A549 (cell line): ENCODE measurements at regions not wholly inside any gene's neighbourhood (a gene's known extent, or its start where the extent isn't known, plus 50 kb on each side); places are given as distances from the start of the nearest gene placed in this dataset.

Experiments used
- BHLHE40 ChIP-seq: IDR thresholded peaks from 2 replicates; pipeline ENCODE4 v1.6.1; 2012; ENCODE audit warnings: low read depth, low read length, inconsistent platforms
- CEBPB ChIP-seq, 2 experiments: fragments of >200 bp in 1 of 2; sonication (Bioruptor Twin) in 1 of 2; formaldehyde crosslinking in 1 of 2; IDR thresholded peaks; 2 replicates each; pipeline ENCODE4 v1.6.1; 2012 to 2016
- HMGXB4 ChIP-seq: fragments of 250-450 bp; sonication (Bioruptor Pico); IDR thresholded peaks from 2 replicates; pipeline ENCODE4 v1.5.0; 2021; ENCODE audit warnings: mild to moderate bottlenecking, moderate library complexity, borderline replicate concordance
- HOXA7 ChIP-seq: fragments of 250-450 bp; sonication (Bioruptor Pico); IDR thresholded peaks from 2 replicates; pipeline ENCODE4 v1.5.0; 2020; ENCODE audit warnings: mild to moderate bottlenecking, moderate library complexity
- JUN ChIP-seq, 2 experiments: fragments of >200 bp; sonication (Bioruptor Twin); formaldehyde crosslinking; IDR thresholded peaks; 2 replicates in 1 of 2; 3 replicates in 1 of 2; pipeline ENCODE4 v1.6.1; 2016 to 2017
- MAFK ChIP-seq: fragments of 450-650 bp; IDR thresholded peaks from 2 replicates; pipeline ENCODE4 v1.6.1; 2014; ENCODE audit not compliant: partially characterized antibody
- MAX ChIP-seq: IDR thresholded peaks from 2 replicates; pipeline ENCODE4 v1.6.1; 2012
- NR3C1 ChIP-seq: fragments of >200 bp; sonication (Bioruptor Twin); formaldehyde crosslinking; IDR thresholded peaks from 3 replicates; pipeline ENCODE4 v1.6.1; 2017
- POLR2A ChIP-seq: IDR thresholded peaks from 2 replicates; pipeline ENCODE4 v1.6.1; 2012; ENCODE audit warnings: mild to moderate bottlenecking, low read length
- REST ChIP-seq: fragments of 200-600 bp; sonication (generic); IDR thresholded peaks from 2 replicates; pipeline ENCODE4 v1.6.1; 2016; ENCODE audit warnings: antibody characterized with exemption, mild to moderate bottlenecking, moderate library complexity
- TF ChIP-seq, protein P1 (sequence below): fragments of >200 bp; sonication (Bioruptor Twin); formaldehyde crosslinking; IDR thresholded peaks from 3 replicates; pipeline ENCODE4 v1.5.1; 2016

GRCh38 chr15:72964542-72964941, 87.7 kb upstream of the NEO1 start:
- TF ChIP-seq JUN (IDR thresholded peaks at IDR 0.05), result no peak
- TF ChIP-seq, protein P1, sequence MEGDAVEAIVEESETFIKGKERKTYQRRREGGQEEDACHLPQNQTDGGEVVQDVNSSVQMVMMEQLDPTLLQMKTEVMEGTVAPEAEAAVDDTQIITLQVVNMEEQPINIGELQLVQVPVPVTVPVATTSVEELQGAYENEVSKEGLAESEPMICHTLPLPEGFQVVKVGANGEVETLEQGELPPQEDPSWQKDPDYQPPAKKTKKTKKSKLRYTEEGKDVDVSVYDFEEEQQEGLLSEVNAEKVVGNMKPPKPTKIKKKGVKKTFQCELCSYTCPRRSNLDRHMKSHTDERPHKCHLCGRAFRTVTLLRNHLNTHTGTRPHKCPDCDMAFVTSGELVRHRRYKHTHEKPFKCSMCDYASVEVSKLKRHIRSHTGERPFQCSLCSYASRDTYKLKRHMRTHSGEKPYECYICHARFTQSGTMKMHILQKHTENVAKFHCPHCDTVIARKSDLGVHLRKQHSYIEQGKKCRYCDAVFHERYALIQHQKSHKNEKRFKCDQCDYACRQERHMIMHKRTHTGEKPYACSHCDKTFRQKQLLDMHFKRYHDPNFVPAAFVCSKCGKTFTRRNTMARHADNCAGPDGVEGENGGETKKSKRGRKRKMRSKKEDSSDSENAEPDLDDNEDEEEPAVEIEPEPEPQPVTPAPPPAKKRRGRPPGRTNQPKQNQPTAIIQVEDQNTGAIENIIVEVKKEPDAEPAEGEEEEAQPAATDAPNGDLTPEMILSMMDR, result no peak
- TF ChIP-seq MAFK, result no peak
- TF ChIP-seq BHLHE40, result no peak
- TF ChIP-seq NR3C1, result no peak
- TF ChIP-seq POLR2A, result no peak
- TF ChIP-seq MAX, result no peak
- TF ChIP-seq HMGXB4, result no peak
- TF ChIP-seq CEBPB (IDR thresholded peaks at IDR 0.05), result no peak
- no peak for TF ChIP-seq HOXA7
- no peak for TF ChIP-seq REST
